ENCODE measurements at regions not wholly inside any gene's neighbourhood (a gene's known extent, or its start where the extent isn't known, plus 50 kb on each side); places are given as distances from the start of the nearest gene placed in this dataset.

- no peak for DNase-seq
Measured at GRCh38 chrX:39819921-39820849, 277.6 kb downstream of the BCOR start.

GRCh38 chrX:39820938-39821708 lies 276.6 kb downstream of the BCOR start:
- DNase-seq = no peak

- no peak for DNase-seq
Measured at GRCh38 chrX:39821709-39822095, 276.1 kb downstream of the BCOR start.

- DNase-seq = no peak
Measured at GRCh38 chrX:39822133-39822748, 275.5 kb downstream of the BCOR start.

- no peak for DNase-seq
Measured at GRCh38 chrX:39823424-39823823, 274.3 kb downstream of the BCOR start.

GRCh38 chrX:39823854-39824253 lies 273.9 kb downstream of the BCOR start:
- no peak for DNase-seq

GRCh38 chrX:39826813-39827543 lies 270.8 kb downstream of the BCOR start:
- no peak for DNase-seq

- DNase-seq = no peak
Measured at GRCh38 chrX:39827951-39828350, 269.8 kb downstream of the BCOR start.

GRCh38 chrX:39828971-39829370 lies 268.8 kb downstream of the BCOR start:
- DNase-seq = no peak

- DNase-seq = no peak
Measured at GRCh38 chrX:39829965-39830364, 267.8 kb downstream of the BCOR start.

- no peak for DNase-seq
Measured at GRCh38 chrX:39830414-39830813, 267.3 kb downstream of the BCOR start.

- DNase-seq = no peak
Measured at GRCh38 chrX:39832211-39832610, 265.5 kb downstream of the BCOR start.

- no peak for DNase-seq
Measured at GRCh38 chrX:39834600-39834999, 263.2 kb downstream of the BCOR start.

- no peak for DNase-seq
Measured at GRCh38 chrX:39835241-39835640, 262.5 kb downstream of the BCOR start.

GRCh38 chrX:39835776-39836175 lies 262.0 kb downstream of the BCOR start:
- no peak for DNase-seq

- DNase-seq = no peak
Measured at GRCh38 chrX:39836802-39837420, 260.8 kb downstream of the BCOR start.

- DNase-seq = no peak
Measured at GRCh38 chrX:39837688-39838087, 260.1 kb downstream of the BCOR start.

- no peak for DNase-seq
Measured at GRCh38 chrX:39839371-39839770, 258.4 kb downstream of the BCOR start.

- DNase-seq = no peak
Measured at GRCh38 chrX:39840133-39840532, 257.6 kb downstream of the BCOR start.

- DNase-seq = no peak
Measured at GRCh38 chrX:39840581-39841093, 257.1 kb downstream of the BCOR start.

- no peak for DNase-seq
Measured at GRCh38 chrX:39841604-39842003, 256.2 kb downstream of the BCOR start.
